HUDEP-2 (cell line): ENCODE measurements at regions not wholly inside any gene's neighbourhood (a gene's known extent, or its start where the extent isn't known, plus 50 kb on each side); places are given as distances from the start of the nearest gene placed in this dataset.
"Not testable (repeated sequence)": the region's sequence is repeated elsewhere in the genome, so short reads cannot be mapped to it uniquely, and the experiment has no call there.

Source experiments
- DNase-seq, 76 experiments: peaks; one replicate each; lab custom pipeline; 2025; ENCODE audit not compliant: unreplicated experiment in 76 of 76; lab: John Stamatoyannopoulos, UW

- DNase-seq: no peak
These were observed 101.6 kb upstream of the MAP9 start for GRCh38 chr4:155478336-155478835.

GRCh38 chr4:155474758-155475157 is 98.0 kb upstream of the MAP9 start:
- no peak for DNase-seq

GRCh38 chr4:155473420-155474095 is 96.8 kb upstream of the MAP9 start:
- no peak for DNase-seq

- no peak for DNase-seq
These were observed 91.5 kb upstream of the MAP9 start for GRCh38 chr4:155468282-155468681.

GRCh38 chr4:155450676-155451075 is 73.9 kb upstream of the MAP9 start:
- DNase-seq: no peak

GRCh38 chr4:155445306-155445705 is 68.5 kb upstream of the MAP9 start:
- no peak for DNase-seq

- no peak for DNase-seq
These were observed 68.0 kb upstream of the MAP9 start for GRCh38 chr4:155444721-155445120.

- DNase-seq: peak in 44 of 76 experiments; percentile 0 to 56 (median 16)
These were observed 65.7 kb upstream of the MAP9 start for GRCh38 chr4:155442267-155443105.

GRCh38 chr4:155441475-155441874 is 64.7 kb upstream of the MAP9 start:
- no peak for DNase-seq

- DNase-seq: not testable (repeated sequence)
These were observed 63.0 kb upstream of the MAP9 start for GRCh38 chr4:155439760-155440159.

- DNase-seq: no peak
These were observed 58.1 kb upstream of the MAP9 start for GRCh38 chr4:155434904-155435303.

- DNase-seq: no peak
These were observed 57.6 kb upstream of the MAP9 start for GRCh38 chr4:155434366-155434765.

- DNase-seq: no peak
These were observed 57.0 kb upstream of the MAP9 start for GRCh38 chr4:155433636-155434360.

- no peak for DNase-seq
These were observed 54.4 kb upstream of the MAP9 start for GRCh38 chr4:155430895-155431795.

- no peak for DNase-seq
These were observed 51.4 kb upstream of the MAP9 start for GRCh38 chr4:155428128-155428527.

- no peak for DNase-seq
These were observed 50.2 kb upstream of the MAP9 start for GRCh38 chr4:155426953-155427352.
